Tongue (tissue), 1 donor: ENCODE measurements at regions not wholly inside any gene's neighbourhood (a gene's known extent, or its start where the extent isn't known, plus 50 kb on each side); places are given as distances from the start of the nearest gene placed in this dataset.
A peak's percentile ranks its signal among the peaks of the same experiment; 100 is the strongest.
"Not testable (repeated sequence)": the region's sequence is repeated elsewhere in the genome, so short reads cannot be mapped to it uniquely, and the experiment has no call there.

Experiments
- DNase-seq: peaks from one replicate; pipeline ENCODE4 v3.0.0-alpha.2; 2015

DNA sequence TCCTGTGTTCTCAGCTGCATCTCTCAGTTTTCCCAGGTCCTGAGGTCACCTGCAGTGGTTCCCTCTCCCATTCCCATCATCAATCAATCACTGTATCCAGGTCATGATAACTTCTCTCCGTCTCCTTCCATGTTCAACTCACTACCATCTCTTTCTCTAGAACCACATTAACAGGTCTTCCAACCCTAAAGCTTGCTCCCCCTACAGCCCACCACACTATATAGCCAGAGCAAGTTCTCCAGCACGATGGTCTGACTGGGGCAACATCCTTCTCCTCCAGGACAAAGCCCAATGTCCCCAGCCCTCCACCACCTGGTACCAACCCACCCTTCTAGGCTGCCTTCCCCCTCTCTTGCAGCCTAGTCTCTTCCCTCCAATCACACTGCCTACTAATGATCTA lies 241.6 kb downstream of the CDK5RAP2 start:
- no peak for DNase-seq

DNA sequence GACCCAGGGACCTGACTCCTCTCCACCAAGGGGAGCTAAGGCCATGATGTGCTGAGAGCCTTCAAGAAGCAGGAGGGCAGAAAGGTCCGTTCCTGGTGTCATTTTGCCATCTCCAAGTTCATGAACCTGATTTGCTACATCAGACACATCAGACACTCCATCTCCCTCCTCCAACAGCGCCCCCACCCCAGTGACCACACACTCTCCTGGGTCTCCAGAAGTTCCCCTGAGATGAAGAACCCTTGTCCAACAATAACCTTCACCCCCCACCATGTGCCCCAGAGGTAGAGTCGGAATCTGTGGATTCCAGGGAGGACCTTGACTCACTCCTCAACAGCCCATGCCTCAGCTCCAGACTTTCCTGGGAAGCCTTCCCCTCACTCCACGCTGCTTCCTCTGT lies 242.8 kb downstream of the CDK5RAP2 start:
- no peak for DNase-seq

DNA sequence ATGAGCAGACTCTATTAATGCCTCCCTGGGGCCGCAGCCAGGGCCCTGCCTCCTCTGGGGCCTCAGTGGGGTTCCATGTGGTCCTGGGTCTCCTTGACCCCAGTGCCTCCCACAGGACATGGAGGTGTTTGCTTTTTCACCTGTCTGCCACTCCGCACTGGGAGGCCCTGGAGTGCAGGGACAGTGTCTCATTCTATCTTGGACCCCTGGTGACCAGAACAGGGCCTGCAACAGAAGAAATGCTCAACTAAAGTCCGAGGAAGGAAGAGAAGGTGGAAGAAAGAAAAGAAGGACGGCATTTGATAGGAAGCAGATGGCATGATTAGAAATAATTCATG lies 243.2 kb downstream of the CDK5RAP2 start:
- no peak for DNase-seq

DNA sequence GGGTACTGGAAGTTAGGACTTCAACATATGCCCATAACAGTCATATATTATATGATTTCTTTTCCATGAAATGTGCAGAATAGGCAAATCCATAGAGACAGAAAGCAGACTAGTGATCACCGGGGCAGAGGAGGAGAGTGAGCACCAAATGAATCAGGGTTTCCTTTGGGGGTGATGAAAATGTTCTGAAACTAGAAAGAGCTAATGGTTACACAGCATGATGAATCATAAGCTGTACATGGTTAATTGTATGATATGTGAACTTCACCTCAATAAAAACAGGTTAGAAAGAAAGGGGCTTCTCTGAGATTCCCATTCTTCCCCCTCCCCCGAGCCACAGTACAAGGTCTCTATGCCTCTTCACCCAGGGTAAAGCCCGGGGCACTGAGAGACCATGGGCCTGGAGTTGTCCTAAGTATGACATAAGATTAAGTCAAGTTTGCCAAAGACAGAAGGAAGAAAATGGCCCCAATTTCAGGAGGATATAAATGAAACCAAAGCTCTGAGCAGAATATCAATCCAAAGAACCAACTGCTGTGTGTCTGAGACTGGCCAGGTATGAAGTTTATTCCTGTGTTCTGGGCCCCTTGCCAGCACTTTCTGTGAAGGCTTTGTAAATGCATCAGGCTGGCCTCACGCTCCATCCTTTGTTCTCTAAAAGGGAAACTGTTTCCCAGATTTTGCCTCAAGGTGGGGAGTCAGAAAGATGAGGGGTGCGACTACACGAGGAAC lies 243.8 kb downstream of the CDK5RAP2 start:
- peak; percentile 48 for DNase-seq

DNA sequence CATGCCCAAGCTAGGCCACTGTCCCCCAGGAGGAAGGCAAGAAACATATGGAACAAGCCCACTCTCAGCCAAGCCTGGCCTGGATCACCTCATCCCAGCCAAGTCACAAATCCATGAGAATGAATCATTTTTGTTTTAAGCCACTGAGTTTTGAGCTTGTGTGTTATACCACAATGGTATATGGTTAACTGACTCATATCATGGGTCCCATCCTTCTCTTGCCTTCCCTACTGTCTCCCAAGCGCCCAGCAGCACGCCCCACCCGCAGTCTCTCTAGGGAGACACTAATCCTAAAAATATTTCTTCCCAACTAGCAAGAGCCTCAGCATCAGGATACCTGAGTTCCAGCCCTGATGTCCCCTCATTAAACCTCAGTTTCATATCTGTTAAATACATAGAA lies 248.1 kb downstream of the CDK5RAP2 start:
- DNase-seq: no peak

DNA sequence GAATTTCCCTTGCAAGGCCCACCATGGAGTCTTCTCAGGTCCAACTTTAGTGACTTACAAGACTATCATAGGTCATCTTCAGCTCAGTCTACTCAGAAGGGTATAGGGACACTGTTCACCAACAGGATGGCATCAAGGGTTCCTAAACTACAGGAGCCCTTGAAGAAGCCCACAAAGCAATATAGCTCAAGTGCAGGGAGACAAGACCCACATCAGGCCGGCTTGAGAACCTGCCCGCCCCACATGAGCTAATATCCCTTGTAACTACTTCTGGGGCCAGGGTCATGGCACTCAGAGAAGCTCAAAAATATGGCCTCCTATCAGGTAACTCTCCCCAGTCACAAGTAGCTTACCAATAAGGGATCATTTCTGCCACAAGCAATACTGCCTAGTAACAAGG lies 249.9 kb downstream of the CDK5RAP2 start:
- DNase-seq: no peak

DNA sequence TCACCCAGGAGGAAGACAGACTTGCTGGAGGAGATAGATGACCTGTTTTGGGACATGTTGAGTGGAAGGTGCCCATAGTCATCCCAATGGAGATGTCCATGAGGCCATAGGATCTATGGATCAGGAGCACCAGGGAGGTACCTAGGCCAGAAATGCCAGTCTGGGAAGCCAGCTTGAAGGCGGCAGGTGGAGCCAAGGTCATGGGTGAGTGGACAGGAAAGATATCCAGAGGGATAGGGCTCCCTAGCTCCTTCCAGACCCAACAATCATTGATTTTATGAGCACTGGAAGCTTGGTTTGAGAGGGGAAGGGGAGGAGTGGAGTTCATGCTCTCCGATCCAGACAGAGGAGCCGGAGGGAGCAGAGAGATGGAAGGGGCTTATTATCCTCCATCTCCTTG lies 252.6 kb downstream of the CDK5RAP2 start:
- no peak for DNase-seq

DNA sequence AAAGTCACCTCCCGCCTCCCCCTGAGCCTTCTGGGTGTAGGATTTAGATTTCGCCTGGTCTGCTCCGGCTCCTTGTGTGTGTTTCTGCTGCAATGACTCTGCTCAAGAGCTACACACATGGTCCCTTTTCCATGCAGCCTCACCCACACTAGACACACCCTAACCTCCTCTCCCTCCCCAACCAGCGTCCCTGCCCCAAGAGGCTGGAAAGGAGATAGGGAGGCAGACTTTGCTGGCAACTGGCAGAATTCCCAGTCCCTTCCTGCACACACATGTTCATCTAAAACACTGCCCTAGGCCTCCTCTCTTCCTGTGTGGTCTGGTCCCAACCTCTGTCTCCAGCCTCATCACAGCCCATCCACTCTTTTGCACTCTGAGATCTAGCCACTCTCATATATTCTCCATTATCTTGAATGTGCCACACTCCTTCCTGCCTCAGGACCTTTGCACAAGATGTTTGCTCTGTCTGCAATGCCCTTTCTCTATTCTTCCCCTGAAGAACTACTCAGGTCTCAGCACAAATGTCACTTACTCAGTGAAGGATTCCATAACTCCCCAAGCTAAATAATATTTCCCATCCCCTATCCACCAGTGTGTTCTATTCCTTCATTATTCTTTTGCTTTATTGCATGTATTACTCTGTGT lies 253.8 kb downstream of the CDK5RAP2 start:
- DNase-seq: no peak

DNA sequence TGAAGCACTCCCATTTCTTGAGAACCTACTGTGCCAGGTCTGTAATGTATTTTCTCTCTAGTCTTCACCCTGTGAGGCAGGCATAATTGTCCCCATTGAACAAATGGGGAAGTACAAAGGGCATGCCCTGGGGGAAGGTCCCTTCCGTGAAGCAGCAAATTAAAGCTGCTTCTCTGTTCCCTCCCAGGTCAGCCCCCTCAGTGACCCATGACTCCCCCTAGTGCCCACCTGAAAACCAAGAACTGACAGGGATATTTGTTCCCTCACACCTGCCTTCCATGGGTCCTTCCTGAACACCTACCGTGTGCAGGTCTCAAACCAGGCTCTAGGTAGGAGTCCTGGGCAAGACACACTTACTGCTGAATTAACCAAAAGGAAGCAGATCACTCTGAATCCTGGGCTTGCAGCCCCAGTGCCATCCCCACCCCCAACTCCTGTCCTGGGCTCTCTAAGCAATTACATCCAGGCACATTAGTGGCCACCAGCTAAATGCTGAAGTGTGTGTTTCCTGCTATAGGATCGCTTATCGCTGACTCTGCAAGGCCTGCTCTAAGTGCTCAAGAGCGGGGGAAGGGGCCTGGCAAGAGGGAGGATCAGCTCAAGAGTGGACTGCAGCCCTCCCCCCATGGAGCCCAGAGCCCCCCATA lies 254.8 kb downstream of the CDK5RAP2 start:
- no peak for DNase-seq

DNA sequence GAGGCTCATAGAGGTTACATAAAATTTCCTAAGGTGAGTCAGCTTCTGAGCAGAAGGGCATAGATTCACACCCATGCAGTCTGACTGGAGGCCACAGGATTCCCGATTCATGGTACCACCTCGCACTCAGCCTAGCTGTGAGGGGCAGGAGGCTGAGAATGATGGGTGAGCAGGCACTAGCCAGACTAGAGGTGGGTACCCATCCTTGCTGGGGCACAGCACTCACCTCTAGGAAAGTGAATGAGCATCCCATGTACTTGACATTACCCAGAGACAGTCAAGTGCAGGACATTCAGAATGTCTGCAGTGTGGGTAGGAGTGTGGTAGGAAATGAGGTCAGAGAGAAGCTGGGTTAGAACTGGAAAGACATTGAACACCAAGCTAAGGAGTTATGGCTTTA lies 255.5 kb downstream of the CDK5RAP2 start:
- DNase-seq: no peak

DNA sequence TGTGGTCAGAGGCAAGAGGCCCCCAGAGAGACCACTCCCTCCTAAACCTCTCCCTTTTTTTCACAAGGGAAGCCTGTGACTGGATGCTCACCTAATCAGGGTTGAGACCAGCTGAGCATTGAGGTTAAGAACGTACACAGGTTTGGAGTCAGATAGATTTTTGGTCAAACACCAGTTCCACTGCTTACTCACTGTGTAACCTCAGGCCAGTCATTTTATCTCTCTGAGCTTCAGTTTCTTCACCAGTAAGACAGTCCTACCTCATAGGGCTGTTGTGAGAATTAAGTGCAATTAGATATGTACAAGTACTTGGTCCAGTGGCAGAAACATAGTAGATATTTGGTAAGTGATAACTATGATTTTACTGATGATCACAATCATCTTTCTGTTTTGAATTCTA lies 256.8 kb downstream of the CDK5RAP2 start:
- DNase-seq: no peak

DNA sequence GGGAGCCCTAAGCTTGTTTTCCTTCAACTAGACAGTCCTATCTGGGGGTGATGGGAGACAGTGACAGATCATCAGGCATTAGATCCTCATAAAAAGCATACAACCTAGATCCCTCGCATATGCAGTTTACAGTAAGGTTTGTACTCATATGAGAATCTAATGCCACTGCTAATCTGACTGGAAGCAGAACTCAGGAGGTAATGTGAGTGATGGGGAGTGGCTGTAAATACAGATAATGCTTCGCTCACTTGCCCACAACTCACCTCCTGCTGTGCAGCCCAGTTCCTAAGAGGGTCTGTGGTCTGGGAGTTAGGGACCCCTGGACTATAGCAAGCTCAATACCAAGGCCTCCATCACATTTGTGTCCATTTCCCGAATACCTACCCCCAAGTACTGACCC lies 260.5 kb downstream of the CDK5RAP2 start:
- DNase-seq: no peak

DNA sequence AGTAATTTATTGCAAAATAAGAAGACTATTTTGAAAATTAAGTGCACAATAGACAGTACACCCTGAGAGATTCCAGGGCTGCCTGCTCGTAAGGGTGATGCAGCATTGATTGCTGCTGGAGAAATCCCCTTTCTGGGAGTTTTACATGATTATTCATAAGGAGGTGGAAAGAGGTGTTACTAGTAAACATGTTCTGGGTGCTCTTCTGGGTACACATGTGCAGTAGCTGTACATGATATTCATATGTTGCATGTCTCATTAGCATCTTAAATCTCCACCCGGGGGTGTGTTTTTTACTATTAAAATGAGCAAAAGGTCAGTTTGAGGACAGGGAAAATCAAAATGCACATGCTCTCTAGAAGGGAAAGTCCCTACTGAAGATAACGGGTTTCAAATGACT lies 264.8 kb downstream of the CDK5RAP2 start:
- no peak for DNase-seq

DNA sequence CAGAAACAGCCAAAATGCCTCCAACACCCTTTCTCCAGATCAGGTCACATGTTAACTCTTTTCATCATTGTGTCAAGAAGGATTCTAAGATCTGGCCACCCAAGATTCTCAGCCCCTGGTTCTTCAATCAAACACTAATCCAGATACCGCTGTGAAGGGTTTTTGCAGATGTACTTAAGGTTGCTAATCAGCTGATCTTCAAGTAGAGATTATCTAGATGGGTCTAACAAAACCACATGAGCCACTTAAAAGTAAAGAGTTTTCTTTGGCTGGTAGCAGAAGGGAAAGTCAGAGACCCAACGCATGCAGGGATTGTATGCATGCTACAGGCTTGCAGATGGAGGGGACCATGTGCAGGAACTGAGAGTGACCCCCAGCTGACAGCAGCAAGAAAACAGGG lies 267.9 kb downstream of the CDK5RAP2 start:
- DNase-seq: no peak

DNA sequence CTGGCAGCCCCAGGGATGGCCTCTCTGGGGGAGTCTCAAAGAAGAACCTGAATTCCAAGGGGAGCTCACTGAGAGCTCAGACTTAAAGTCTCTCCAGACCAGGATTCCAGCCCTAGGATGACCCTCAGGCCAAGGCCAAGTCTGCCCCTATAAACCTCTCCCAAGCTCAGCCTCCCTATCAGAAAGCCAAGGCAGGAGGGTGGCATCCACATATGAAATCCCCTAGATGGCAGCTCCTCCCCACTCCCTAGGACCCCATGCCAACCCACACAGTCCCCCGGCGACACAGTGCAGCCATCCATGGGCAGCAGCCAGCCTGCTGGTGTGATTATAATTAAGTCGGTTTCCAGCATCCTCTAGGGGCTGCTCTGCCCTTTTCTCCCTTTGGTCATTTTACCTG lies 269.9 kb downstream of the CDK5RAP2 start:
- no peak for DNase-seq

DNA sequence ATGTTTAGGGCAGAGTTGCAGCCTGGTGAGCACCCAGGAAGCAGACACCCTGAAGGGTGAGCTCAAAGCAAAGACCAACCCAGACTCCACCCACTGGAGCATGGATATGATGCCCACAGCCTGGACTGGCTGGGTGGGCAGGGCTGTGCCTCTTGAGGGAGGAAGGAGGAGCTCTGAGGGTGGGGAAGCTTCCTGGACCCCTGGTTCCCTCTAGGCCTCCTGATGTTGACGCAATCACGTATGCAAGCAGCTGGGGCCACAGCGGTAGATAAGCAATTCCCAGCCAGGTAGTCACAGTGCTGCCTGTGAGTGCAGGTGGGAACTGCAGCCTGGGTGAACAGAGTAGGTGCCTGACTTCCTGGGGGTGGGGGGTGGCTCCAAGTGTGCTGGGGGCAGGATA lies 271.5 kb downstream of the CDK5RAP2 start:
- DNase-seq: no peak

DNA sequence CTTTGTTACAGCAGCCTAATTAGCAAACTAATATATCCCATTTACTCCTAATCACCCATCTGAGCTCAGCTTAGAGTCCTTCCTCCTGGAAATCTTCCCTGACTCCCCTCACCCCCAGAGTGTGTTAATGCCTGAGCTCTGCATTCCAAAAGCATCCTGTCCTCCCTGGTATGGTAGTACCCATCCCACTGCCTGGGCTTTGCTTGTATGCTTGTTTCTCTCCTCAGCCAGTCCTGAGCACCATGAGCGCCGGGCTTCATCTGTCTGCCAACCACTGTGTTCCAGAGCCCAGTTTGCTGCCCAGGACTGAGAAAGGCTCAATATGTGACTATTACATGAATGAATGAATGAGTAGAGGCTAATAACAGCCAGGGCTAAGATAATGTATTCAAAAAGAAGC lies 272.4 kb downstream of the CDK5RAP2 start:
- DNase-seq: no peak

DNA sequence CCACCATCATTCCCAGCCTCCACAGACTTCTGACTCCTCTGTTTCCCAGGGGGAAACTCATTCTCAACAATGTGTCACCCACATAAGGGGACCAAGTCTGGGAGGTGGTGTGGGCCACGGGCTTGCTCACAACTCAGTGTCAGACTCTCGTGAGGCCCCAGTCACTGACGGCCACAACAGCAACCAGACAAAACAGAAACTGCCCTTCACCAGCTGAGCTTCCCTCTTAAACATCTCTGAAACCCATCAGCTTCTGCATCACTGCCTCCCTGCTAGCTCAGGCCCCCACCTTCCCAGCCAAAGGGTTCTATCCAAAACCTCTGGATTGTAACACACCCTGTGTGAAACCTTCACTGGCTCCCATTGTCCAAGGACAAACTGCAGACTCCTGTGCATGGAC lies 273.4 kb downstream of the CDK5RAP2 start:
- no peak for DNase-seq

DNA sequence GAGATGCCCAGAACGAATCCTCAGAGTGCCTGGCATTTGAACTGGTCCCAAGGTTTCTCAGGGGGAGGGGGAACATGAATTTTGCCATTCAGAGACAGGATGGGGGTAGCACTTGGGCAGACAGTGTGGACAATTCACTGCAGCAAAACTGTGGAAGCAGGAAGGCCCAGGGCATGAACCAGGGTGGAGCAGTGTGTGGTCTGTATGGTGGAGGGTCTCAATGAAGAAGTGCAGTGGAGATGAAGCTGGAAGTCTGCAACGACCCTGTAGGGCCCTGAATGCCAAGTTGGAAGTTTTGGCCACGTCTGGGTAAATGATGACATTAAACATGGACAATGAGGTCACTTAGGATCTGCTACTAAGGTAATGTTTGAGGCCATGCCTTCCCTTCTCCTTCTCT lies 273.9 kb downstream of the CDK5RAP2 start:
- DNase-seq: no peak

DNA sequence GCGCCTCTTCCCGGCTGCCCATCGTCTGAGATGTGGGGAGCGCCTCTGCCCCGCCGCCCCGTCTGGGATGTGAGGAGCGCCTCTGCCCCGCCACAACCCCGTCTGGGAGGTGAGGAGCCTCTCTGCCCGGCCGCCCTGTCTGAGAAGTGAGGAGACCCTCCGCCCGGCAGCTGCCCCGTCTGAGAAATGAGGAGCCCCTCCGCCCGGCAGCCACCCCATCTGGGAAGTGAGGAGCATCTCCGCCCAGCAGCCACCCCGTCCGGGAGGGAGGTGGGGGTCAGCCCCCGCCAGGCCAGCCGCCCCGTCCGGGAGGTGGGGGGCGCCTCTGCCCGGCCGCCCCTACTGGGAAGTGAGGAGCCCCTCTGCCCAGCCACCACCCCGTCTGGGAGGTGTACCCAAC lies 275.1 kb downstream of the CDK5RAP2 start:
- not testable (repeated sequence) for DNase-seq

DNA sequence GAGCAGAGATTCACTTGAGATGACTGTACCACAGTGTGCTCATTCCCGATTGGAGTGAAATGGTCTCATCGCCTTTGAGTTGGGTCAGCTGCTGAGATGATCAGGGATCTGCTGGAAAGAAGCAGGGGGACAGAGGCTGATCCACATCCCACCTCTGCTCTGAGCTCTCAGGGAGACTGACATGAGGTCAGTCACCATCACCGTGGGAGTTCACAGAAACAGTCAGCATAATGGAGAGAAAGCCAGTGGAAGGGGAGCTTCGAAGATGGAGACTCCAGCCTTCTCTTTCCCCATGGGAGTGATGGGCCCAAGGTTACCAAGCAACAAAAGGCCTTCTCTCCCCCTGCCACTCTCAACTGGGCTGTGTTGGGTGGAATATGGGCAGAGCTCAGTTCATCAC lies 276.4 kb downstream of the CDK5RAP2 start:
- DNase-seq: no peak

DNA sequence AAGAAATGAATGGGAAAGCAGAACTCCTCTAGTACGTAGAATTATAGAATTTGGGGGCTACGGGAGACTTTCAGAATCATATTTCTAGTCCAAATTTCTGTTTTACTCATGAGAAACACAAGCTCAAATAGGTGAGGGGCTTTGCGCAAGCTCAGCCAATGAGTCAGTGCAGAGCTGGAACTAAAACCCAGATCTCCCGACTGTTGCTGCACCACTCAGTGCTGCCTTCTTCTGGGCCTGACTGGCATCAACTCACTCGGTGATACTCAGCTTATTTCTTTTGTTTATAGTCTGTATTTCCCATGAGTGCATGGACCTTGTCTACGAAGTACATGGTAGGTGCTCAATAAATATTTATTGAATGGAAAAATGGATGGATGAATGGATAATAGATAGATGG lies 280.2 kb downstream of the CDK5RAP2 start:
- DNase-seq: no peak

DNA sequence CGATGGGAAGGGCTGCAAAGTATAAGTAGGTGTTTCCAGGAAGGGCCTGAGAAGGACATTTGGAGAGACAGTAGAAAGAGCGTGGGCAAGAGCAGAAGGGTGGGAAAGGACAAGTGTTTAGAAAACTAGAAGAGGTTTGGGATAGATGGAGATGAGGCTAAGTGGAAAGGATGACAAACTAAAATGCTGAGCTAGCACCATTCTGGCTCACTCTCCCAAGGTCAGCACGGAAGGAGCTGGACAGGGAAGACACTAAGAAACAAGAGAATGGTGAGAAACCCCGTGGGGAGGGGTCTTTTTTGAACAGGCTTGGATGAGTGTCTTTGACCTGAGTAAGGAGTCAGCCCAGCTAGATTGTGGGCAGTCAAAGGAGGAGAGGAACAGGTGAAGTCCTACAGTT lies 286.0 kb downstream of the CDK5RAP2 start:
- no peak for DNase-seq

DNA sequence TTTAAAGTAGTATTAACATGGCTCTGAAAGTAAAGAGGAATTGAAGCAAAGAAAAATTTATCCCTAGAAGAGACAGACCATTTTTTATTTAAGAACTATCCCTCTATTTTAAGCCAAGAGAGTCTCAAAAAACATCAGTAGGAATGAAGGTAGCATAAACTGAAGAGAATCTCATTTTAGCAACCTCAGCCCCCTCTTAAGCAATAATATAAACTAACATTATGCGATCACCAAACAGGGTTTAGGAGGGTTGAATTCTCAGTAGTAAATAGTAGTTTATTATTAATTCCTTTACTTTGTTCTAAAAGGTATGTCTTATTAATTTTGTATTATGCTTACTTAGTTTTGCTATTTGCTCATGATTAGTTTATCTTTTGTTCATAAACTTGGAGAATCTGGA lies 287.4 kb downstream of the CDK5RAP2 start:
- no peak for DNase-seq
